ENCODE measurements at regions not wholly inside any gene's neighbourhood (a gene's known extent, or its start where the extent isn't known, plus 50 kb on each side); places are given as distances from the start of the nearest gene placed in this dataset.
"Not testable (repeated sequence)": the region's sequence is repeated elsewhere in the genome, so short reads cannot be mapped to it uniquely, and the experiment has no call there.

DNA sequence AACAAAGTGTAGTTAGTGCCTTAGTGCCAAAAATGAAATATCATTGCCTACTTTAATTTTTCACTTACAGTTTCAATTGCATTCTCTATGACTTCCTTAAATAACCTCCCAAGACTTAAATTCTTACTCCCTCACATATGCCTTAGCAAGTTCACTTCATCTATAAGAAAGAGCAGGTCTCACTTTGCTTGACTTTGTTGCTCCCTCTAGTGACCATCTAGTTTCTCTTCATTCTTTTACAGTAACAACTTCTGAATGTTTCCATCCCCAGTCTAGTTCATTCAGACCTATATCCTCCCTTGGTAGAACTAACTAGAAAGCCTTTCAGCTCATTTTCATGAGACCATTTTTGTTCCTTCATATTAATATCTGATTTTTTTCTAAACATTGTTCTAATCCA, 2377.6 kb downstream of the EPHA3 start:
- not testable (repeated sequence) for TF ChIP-seq POLR2AphosphoS5 (IDR thresholded peaks at IDR 0.05; ENCODE audit: low read depth, low read length); POLR2A (IDR thresholded peaks at IDR 0.05; ENCODE audit: control extremely low read depth in 1 of 2, low read depth in 2 of 2, low read length in 2 of 2); ZNF274 (IDR thresholded peaks at IDR 0.05; ENCODE audit: borderline replicate concordance, extremely low read depth, low read length)
- TF ChIP-seq RAD21 (IDR thresholded peaks at IDR 0.05 in 1 of 2, conservative IDR thresholded peaks at IDR 0.05 in 1 of 2; ENCODE audit: low read depth in 2 of 2, low read length in 2 of 2): 0 out of 4 replicates have a peak, but pooled peaks of 1 of the 2 experiments have one; percentile 8
